SK-N-SH (cell line): ENCODE measurements at regions not wholly inside any gene's neighbourhood (a gene's known extent, or its start where the extent isn't known, plus 50 kb on each side); places are given as distances from the start of the nearest gene placed in this dataset.

Source experiments
- CTCF ChIA-PET: fragments of 300-600, 350-600 bp; formaldehyde crosslinking; extraction: SDS; loops from one replicate; lab custom pipeline; 2021; lab: Yijun Ruan, JAX
- POLR2A ChIA-PET: fragments of 350-600 bp; sonication (Branson Sonifier 250); formaldehyde crosslinking; extraction: SDS; loops from one replicate; lab custom pipeline; 2020; ENCODE audit warnings: antibody characterized with exemption, inconsistent platforms; lab: Yijun Ruan, JAX
- DNase-seq: peaks from one replicate; pipeline ENCODE4 v3.0.0; 2012
- H2AFZ ChIP-seq: fragments of 200-600 bp; sonication (generic); 2 replicates; pipeline ENCODE4 v1.8.1; 2016; ENCODE audit warnings: antibody characterized with exemption, mild to moderate bottlenecking, low read depth
- H3F3A ChIP-seq: fragments of 200-600 bp; sonication (generic); replicated peaks from 2 replicates; pipeline ENCODE3; 2016; ENCODE audit warnings: antibody characterized with exemption, mild to moderate bottlenecking; ENCODE audit not compliant: insufficient read depth
- H3K27ac ChIP-seq, 2 experiments: fragments of 200-500 bp in 1 of 2; fragments of 200-600 bp in 1 of 2; sonication (Bioruptor generic) in 1 of 2; sonication (generic), shearing (Covaris generic) in 1 of 2; 2 replicates each; pipeline versions ENCODE4 v1.5.1 to v1.6.1; 2014 to 2016; ENCODE audit warnings: low read depth in 2 of 2, inconsistent platforms in 1 of 2, low read length in 1 of 2, mild to moderate bottlenecking in 1 of 2, mixed read lengths in 1 of 2
- H3K27me3 ChIP-seq: fragments of 200-600 bp; sonication (generic), shearing (Covaris generic); 2 replicates; pipeline ENCODE4 v1.6.1; 2016; ENCODE audit warnings: mixed run types; ENCODE audit not compliant: insufficient read depth
- H3K36me3 ChIP-seq, 2 experiments: fragments of 200-500 bp in 1 of 2; fragments of 200-600 bp in 1 of 2; sonication (Bioruptor generic) in 1 of 2; sonication (generic) in 1 of 2; replicated peaks in 1 of 2; 2 replicates each; pipeline versions ENCODE3 to v1.5.1; 2014 to 2016; ENCODE audit warnings: low read length in 1 of 2, mild to moderate bottlenecking in 1 of 2; ENCODE audit not compliant: insufficient read depth in 2 of 2, control insufficient read depth in 1 of 2
- H3K4me1 ChIP-seq, 2 experiments: fragments of 200-500 bp in 1 of 2; fragments of 200-600 bp in 1 of 2; sonication (Bioruptor generic) in 1 of 2; sonication (generic), shearing (Covaris generic) in 1 of 2; 2 replicates each; pipeline versions ENCODE4 v1.5.1 to v1.6.1; 2014 to 2016; ENCODE audit warnings: low read depth in 1 of 2, low read length in 1 of 2, mixed run types in 1 of 2; ENCODE audit not compliant: insufficient read depth in 2 of 2, control insufficient read depth in 1 of 2
- H3K4me2 ChIP-seq: fragments of 200-600 bp; sonication (generic), shearing (Covaris generic); 2 replicates; pipeline ENCODE4 v1.6.1; 2017; ENCODE audit warnings: mixed run types
- H3K4me3 ChIP-seq, 2 experiments: fragments of 200-500 bp in 1 of 2; fragments of 200-600 bp in 1 of 2; sonication (Bioruptor generic) in 1 of 2; sonication (generic), shearing (Covaris generic) in 1 of 2; 2 replicates each; pipeline versions ENCODE4 v1.5.1 to v1.8.1; 2014 to 2016; ENCODE audit warnings: low read depth in 2 of 2, inconsistent platforms in 1 of 2, low read length in 1 of 2, mild to moderate bottlenecking in 1 of 2, mixed read lengths in 1 of 2, moderate library complexity in 1 of 2
- H3K79me2 ChIP-seq: fragments of 200-600 bp; sonication (generic); 2 replicates; pipeline ENCODE4 v1.8.1; 2017; ENCODE audit warnings: mild to moderate bottlenecking; ENCODE audit not compliant: insufficient read depth
- H3K9ac ChIP-seq: fragments of 200-600 bp; sonication (generic); 2 replicates; pipeline ENCODE4 v1.6.1; 2017; ENCODE audit warnings: mixed run types
- H3K9me2 ChIP-seq: fragments of 200-600 bp; sonication (generic); 2 replicates; pipeline ENCODE4 v1.6.1; 2017; ENCODE audit warnings: mixed run types
- H3K9me3 ChIP-seq: fragments of 200-600 bp; sonication (generic); 2 replicates; pipeline ENCODE4 v1.6.1; 2017; ENCODE audit warnings: mixed run types, mild to moderate bottlenecking, moderate library complexity
- H4K20me1 ChIP-seq: fragments of 200-600 bp; sonication (generic); 2 replicates; pipeline ENCODE4 v1.6.1; 2017; ENCODE audit warnings: mild to moderate bottlenecking, mixed run types; ENCODE audit not compliant: insufficient read depth
- CHD2 ChIP-seq: fragments of 150-350 bp; IDR thresholded peaks from 2 replicates; pipeline ENCODE4 v1.6.1; 2018; ENCODE audit warnings: low read length; ENCODE audit not compliant: partially characterized antibody
- ELF1 ChIP-seq: IDR thresholded peaks from 2 replicates; pipeline ENCODE4 v1.4.0; 2012
- EP300 ChIP-seq, 2 experiments: IDR thresholded peaks; 2 replicates each; pipeline versions ENCODE4 v1.4.0 to v1.6.1; 2012; ENCODE audit warnings: borderline replicate concordance in 1 of 2, low read depth in 1 of 2, low read length in 1 of 2
- FOXM1 ChIP-seq: IDR thresholded peaks from 2 replicates; pipeline ENCODE4 v1.4.0; 2012; ENCODE audit warnings: low read depth, mild to moderate bottlenecking
- MEF2A ChIP-seq: IDR thresholded peaks from 2 replicates; pipeline ENCODE4 v1.4.0; 2012; ENCODE audit warnings: low read depth, borderline replicate concordance
- MXI1 ChIP-seq: IDR thresholded peaks from 2 replicates; pipeline ENCODE4 v1.6.1; 2012; ENCODE audit warnings: mild to moderate bottlenecking, low read depth, low read length, improper control_type of control experiment
- NRF1 ChIP-seq: IDR thresholded peaks from 2 replicates; pipeline ENCODE4 v1.6.1; 2012; ENCODE audit warnings: low read depth, mild to moderate bottlenecking, low read length
- RAD21 ChIP-seq: IDR thresholded peaks from 2 replicates; pipeline ENCODE4 v1.6.1; 2012; ENCODE audit warnings: mild to moderate bottlenecking, low read length
- RCOR1 ChIP-seq: fragments of 150-350 bp; IDR thresholded peaks from 2 replicates; pipeline ENCODE4 v1.6.1; 2017; ENCODE audit warnings: antibody characterized with exemption, low read length
- RFX5 ChIP-seq: IDR thresholded peaks from 2 replicates; pipeline ENCODE4 v1.6.1; 2012; ENCODE audit warnings: mild to moderate bottlenecking, improper control_type of control experiment, low read length
- RXRA ChIP-seq: IDR thresholded peaks from 2 replicates; pipeline ENCODE4 v1.4.0; 2012; ENCODE audit warnings: low read depth, mild to moderate bottlenecking, borderline replicate concordance
- YY1 ChIP-seq: IDR thresholded peaks from 2 replicates; pipeline ENCODE4 v1.4.0; 2012; ENCODE audit warnings: low read depth, mild to moderate bottlenecking
- WGBS: methylation state at CpG from one replicate; pipeline ENCODE4 v1.1.6; 2017; ENCODE audit warnings: low lambda C conversion rate; 5-methylcytosine and 5-hydroxymethylcytosine counted together
- TF ChIP-seq, protein P1 (sequence below): fragments of 200-600 bp; sonication (generic); IDR thresholded peaks from 2 replicates; pipeline ENCODE4 v1.6.1; 2017; ENCODE audit warnings: antibody characterized with exemption, mild to moderate bottlenecking, moderate library complexity
- TF ChIP-seq, protein P2 (sequence below): IDR thresholded peaks from 2 replicates; pipeline ENCODE4 v1.4.0; 2012; ENCODE audit warnings: low read depth, borderline replicate concordance
- TF ChIP-seq, protein P3 (sequence below): fragments of 150-350 bp; IDR thresholded peaks from 2 replicates; pipeline ENCODE4 v1.6.1; 2017; ENCODE audit warnings: antibody characterized with exemption, low read length, low read depth, borderline replicate concordance
- TF ChIP-seq, protein P4 (sequence below): IDR thresholded peaks from 2 replicates; pipeline ENCODE4; 2012

DNA sequence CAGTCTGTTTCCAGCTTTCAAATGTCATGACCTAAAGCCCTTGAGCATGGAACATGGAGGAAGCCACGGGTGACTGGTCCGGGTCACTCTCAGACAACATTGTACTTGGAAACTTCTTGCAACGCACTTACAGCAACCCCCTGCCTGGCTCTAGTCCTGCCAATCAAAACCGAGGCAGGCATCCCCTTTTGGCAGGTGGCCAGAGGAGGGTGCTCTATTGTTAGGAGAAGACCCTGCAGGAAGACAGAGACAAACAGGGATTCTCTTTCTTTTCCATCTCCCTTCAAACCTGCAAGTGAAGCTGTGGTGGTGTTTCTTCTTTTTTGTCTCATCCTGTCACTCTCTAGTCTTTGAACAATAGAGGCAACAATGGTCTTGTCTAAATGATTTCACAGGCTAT is 667.2 kb downstream of the ZEB2 start:
- CTCF ChIA-PET: no interaction called here
- POLR2A ChIA-PET: no interaction called here
- Histone ChIP-seq H4K20me1 (no peaks in the 10 kb centered on the region), H3K9me2 (no peaks in the 10 kb centered on the region), H3K36me3 (no peaks in the 10 kb centered on the region), H2AFZ (no peak overlapping the region), H3K4me2 (no peak overlapping the region), H3K4me3 (no peak overlapping the region)
- TF ChIP-seq EP300 (IDR thresholded peaks at IDR 0.05; ENCODE audit: borderline replicate concordance in 1 of 2, low read depth in 1 of 2, low read length in 1 of 2) (no peak), RAD21 (no peak), ELF1 (no peak)
- TF ChIP-seq, protein P1, sequence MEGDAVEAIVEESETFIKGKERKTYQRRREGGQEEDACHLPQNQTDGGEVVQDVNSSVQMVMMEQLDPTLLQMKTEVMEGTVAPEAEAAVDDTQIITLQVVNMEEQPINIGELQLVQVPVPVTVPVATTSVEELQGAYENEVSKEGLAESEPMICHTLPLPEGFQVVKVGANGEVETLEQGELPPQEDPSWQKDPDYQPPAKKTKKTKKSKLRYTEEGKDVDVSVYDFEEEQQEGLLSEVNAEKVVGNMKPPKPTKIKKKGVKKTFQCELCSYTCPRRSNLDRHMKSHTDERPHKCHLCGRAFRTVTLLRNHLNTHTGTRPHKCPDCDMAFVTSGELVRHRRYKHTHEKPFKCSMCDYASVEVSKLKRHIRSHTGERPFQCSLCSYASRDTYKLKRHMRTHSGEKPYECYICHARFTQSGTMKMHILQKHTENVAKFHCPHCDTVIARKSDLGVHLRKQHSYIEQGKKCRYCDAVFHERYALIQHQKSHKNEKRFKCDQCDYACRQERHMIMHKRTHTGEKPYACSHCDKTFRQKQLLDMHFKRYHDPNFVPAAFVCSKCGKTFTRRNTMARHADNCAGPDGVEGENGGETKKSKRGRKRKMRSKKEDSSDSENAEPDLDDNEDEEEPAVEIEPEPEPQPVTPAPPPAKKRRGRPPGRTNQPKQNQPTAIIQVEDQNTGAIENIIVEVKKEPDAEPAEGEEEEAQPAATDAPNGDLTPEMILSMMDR: no peak
- TF ChIP-seq, protein P2, sequence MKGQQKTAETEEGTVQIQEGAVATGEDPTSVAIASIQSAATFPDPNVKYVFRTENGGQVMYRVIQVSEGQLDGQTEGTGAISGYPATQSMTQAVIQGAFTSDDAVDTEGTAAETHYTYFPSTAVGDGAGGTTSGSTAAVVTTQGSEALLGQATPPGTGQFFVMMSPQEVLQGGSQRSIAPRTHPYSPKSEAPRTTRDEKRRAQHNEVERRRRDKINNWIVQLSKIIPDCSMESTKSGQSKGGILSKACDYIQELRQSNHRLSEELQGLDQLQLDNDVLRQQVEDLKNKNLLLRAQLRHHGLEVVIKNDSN: no peak
- TF ChIP-seq, all 33 proteins: peak for 0
- 55% methylated on average over 4 of the region's 4 CpGs for WGBS
- no peaks in the 10 kb centered on the region for H3F3A ChIP-seq
- H3K9ac ChIP-seq: no peak overlapping the region
- no peak overlapping the region for H3K27ac ChIP-seq
- H3K79me2 ChIP-seq: no peaks in the 10 kb centered on the region
- DNase-seq: no peak
- H3K4me1 ChIP-seq: no peaks in the 10 kb centered on the region
- no peaks in the 10 kb centered on the region for H3K9me3 ChIP-seq
- no peaks in the 10 kb centered on the region for H3K27me3 ChIP-seq

DNA sequence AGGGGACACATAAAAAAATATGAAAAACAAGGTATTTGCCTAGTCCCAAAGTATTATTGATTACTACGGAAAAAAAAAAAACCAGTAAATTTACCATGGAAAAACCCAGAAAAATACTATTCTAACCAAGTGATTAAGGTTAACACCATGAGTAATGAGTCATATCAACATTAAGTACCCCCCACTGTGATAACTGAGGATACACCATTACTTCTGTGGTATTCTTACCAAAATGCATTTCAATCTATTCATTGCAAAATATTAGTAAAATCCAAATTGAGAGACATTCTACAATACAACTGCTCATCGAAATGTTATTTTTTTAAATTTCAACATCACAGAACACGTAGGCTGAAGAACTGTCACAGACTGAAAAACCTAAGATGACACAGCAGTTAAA is 669.8 kb downstream of the ZEB2 start:
- TF ChIP-seq MEF2A (no peak), FOXM1 (no peak), RFX5 (no peak), RXRA (no peak), NRF1 (no peak), YY1 (no peak), CHD2 (no peak), MXI1 (no peak), RCOR1 (no peak)
- TF ChIP-seq, protein P3, sequence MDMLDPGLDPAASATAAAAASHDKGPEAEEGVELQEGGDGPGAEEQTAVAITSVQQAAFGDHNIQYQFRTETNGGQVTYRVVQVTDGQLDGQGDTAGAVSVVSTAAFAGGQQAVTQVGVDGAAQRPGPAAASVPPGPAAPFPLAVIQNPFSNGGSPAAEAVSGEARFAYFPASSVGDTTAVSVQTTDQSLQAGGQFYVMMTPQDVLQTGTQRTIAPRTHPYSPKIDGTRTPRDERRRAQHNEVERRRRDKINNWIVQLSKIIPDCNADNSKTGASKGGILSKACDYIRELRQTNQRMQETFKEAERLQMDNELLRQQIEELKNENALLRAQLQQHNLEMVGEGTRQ: no peak
- TF ChIP-seq, protein P4, sequence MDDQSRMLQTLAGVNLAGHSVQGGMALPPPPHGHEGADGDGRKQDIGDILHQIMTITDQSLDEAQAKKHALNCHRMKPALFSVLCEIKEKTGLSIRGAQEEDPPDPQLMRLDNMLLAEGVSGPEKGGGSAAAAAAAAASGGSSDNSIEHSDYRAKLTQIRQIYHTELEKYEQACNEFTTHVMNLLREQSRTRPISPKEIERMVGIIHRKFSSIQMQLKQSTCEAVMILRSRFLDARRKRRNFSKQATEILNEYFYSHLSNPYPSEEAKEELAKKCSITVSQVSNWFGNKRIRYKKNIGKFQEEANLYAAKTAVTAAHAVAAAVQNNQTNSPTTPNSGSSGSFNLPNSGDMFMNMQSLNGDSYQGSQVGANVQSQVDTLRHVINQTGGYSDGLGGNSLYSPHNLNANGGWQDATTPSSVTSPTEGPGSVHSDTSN: no peak
- TF ChIP-seq, protein P2: no peak
- TF ChIP-seq, all 33 proteins: peak for 0
- 77% methylated on average over 3 of the region's 3 CpGs for WGBS
- Histone ChIP-seq H3K27me3 (no peaks in the 10 kb centered on the region), H3K79me2 (no peaks in the 10 kb centered on the region), H3K4me3 (no peak overlapping the region), H2AFZ (no peak overlapping the region), H3F3A (no peaks in the 10 kb centered on the region), H3K27ac (no peak overlapping the region), H3K4me1 (no peaks in the 10 kb centered on the region), H3K9me3 (no peaks in the 10 kb centered on the region), H3K36me3 (no peaks in the 10 kb centered on the region), H3K4me2 (no peak overlapping the region), H4K20me1 (no peaks in the 10 kb centered on the region), H3K9me2 (no peaks in the 10 kb centered on the region), H3K9ac (no peak overlapping the region)
- POLR2A ChIA-PET: no interaction called here
- DNase-seq: no peak
- CTCF ChIA-PET: no interaction called here
